ENCODE measurements at regions not wholly inside any gene's neighbourhood (a gene's known extent, or its start where the extent isn't known, plus 50 kb on each side); places are given as distances from the start of the nearest gene placed in this dataset.

GRCh38 chr4:151957153-151957552, 196.3 kb upstream of the GATB start:
- Histone ChIP-seq H3K9me3 (ENCODE audit: low read length) (no peaks in the 10 kb centered on the region), H3K27ac (ENCODE audit: low read depth, low read length) (no peak overlapping the region), H3K27me3 (ENCODE audit: control insufficient read depth in 1 of 2, insufficient read depth in 2 of 2, low read length in 2 of 2) (no peaks in the 10 kb centered on the region), H3K4me1 (ENCODE audit: insufficient read depth, low read length) (no peaks in the 10 kb centered on the region), H3K36me3 (ENCODE audit: insufficient read depth, low read length) (no peaks in the 10 kb centered on the region), H3K9ac (ENCODE audit: low read length) (no peak overlapping the region), H3K4me3 (ENCODE audit: low read depth in 1 of 2, low read length in 2 of 2) (no peak overlapping the region)

- H3K4me1 ChIP-seq (ENCODE audit: insufficient read depth, low read length), result no peaks in the 10 kb centered on the region
- no peaks in the 10 kb centered on the region for H3K27me3 ChIP-seq (ENCODE audit: control insufficient read depth in 1 of 2, insufficient read depth in 2 of 2, low read length in 2 of 2)
- no peak overlapping the region for H3K9ac ChIP-seq (ENCODE audit: low read length)
- no peaks in the 10 kb centered on the region for H3K36me3 ChIP-seq (ENCODE audit: insufficient read depth, low read length)
- no peaks in the 10 kb centered on the region for H3K9me3 ChIP-seq (ENCODE audit: low read length)
- no peak overlapping the region for H3K4me3 ChIP-seq (ENCODE audit: low read depth in 1 of 2, low read length in 2 of 2)
- no peak overlapping the region for H3K27ac ChIP-seq (ENCODE audit: low read depth, low read length)
These were observed 195.0 kb upstream of the GATB start for GRCh38 chr4:151955721-151956380.

- Histone ChIP-seq H3K27ac (ENCODE audit: low read depth, low read length) (no peak overlapping the region), H3K4me1 (ENCODE audit: insufficient read depth, low read length) (no peaks in the 10 kb centered on the region), H3K4me3 (ENCODE audit: low read depth in 1 of 2, low read length in 2 of 2) (no peak overlapping the region), H3K36me3 (ENCODE audit: insufficient read depth, low read length) (no peaks in the 10 kb centered on the region), H3K9me3 (ENCODE audit: low read length) (no peaks in the 10 kb centered on the region), H3K9ac (ENCODE audit: low read length) (no peak overlapping the region), H3K27me3 (ENCODE audit: control insufficient read depth in 1 of 2, insufficient read depth in 2 of 2, low read length in 2 of 2) (no peaks in the 10 kb centered on the region)
These were observed 193.1 kb upstream of the GATB start for GRCh38 chr4:151953795-151954372.

- Histone ChIP-seq H3K9ac (ENCODE audit: low read length) (no peak overlapping the region), H3K36me3 (ENCODE audit: insufficient read depth, low read length) (no peaks in the 10 kb centered on the region), H3K27me3 (ENCODE audit: control insufficient read depth in 1 of 2, insufficient read depth in 2 of 2, low read length in 2 of 2) (no peaks in the 10 kb centered on the region), H3K9me3 (ENCODE audit: low read length) (no peaks in the 10 kb centered on the region), H3K4me1 (ENCODE audit: insufficient read depth, low read length) (no peaks in the 10 kb centered on the region), H3K4me3 (ENCODE audit: low read depth in 1 of 2, low read length in 2 of 2) (no peak overlapping the region), H3K27ac (ENCODE audit: low read depth, low read length) (no peak overlapping the region)
These were observed 192.5 kb upstream of the GATB start for GRCh38 chr4:151953312-151953711.

GRCh38 chr4:151952711-151953254, 192.0 kb upstream of the GATB start:
- H3K9ac ChIP-seq (ENCODE audit: low read length), result no peak overlapping the region
- H3K36me3 ChIP-seq (ENCODE audit: insufficient read depth, low read length), result no peaks in the 10 kb centered on the region
- no peaks in the 10 kb centered on the region for H3K4me1 ChIP-seq (ENCODE audit: insufficient read depth, low read length)
- no peak overlapping the region for H3K27ac ChIP-seq (ENCODE audit: low read depth, low read length)
- no peaks in the 10 kb centered on the region for H3K27me3 ChIP-seq (ENCODE audit: control insufficient read depth in 1 of 2, insufficient read depth in 2 of 2, low read length in 2 of 2)
- no peaks in the 10 kb centered on the region for H3K9me3 ChIP-seq (ENCODE audit: low read length)
- H3K4me3 ChIP-seq (ENCODE audit: low read depth in 1 of 2, low read length in 2 of 2), result no peak overlapping the region

- Histone ChIP-seq H3K36me3 (ENCODE audit: insufficient read depth, low read length) (no peaks in the 10 kb centered on the region), H3K27ac (ENCODE audit: low read depth, low read length) (no peak overlapping the region), H3K27me3 (ENCODE audit: control insufficient read depth in 1 of 2, insufficient read depth in 2 of 2, low read length in 2 of 2) (no peaks in the 10 kb centered on the region), H3K4me3 (ENCODE audit: low read depth in 1 of 2, low read length in 2 of 2) (no peak overlapping the region), H3K4me1 (ENCODE audit: insufficient read depth, low read length) (no peaks in the 10 kb centered on the region), H3K9me3 (ENCODE audit: low read length) (no peaks in the 10 kb centered on the region), H3K9ac (ENCODE audit: low read length) (no peak overlapping the region)
These were observed 191.3 kb upstream of the GATB start for GRCh38 chr4:151952137-151952536.

GRCh38 chr4:151951671-151952050, 190.9 kb upstream of the GATB start:
- no peaks in the 10 kb centered on the region for H3K9me3 ChIP-seq (ENCODE audit: low read length)
- no peak overlapping the region for H3K4me3 ChIP-seq (ENCODE audit: low read depth in 1 of 2, low read length in 2 of 2)
- H3K4me1 ChIP-seq (ENCODE audit: insufficient read depth, low read length), result no peaks in the 10 kb centered on the region
- no peaks in the 10 kb centered on the region for H3K36me3 ChIP-seq (ENCODE audit: insufficient read depth, low read length)
- no peaks in the 10 kb centered on the region for H3K27me3 ChIP-seq (ENCODE audit: control insufficient read depth in 1 of 2, insufficient read depth in 2 of 2, low read length in 2 of 2)
- no peak overlapping the region for H3K27ac ChIP-seq (ENCODE audit: low read depth, low read length)
- no peak overlapping the region for H3K9ac ChIP-seq (ENCODE audit: low read length)

GRCh38 chr4:151950993-151951670, 190.3 kb upstream of the GATB start:
- no peak overlapping the region for H3K27ac ChIP-seq (ENCODE audit: low read depth, low read length)
- H3K9me3 ChIP-seq (ENCODE audit: low read length), result no peaks in the 10 kb centered on the region
- H3K36me3 ChIP-seq (ENCODE audit: insufficient read depth, low read length), result no peaks in the 10 kb centered on the region

GRCh38 chr4:151948351-151949016, 187.7 kb upstream of the GATB start:
- no peaks in the 10 kb centered on the region for H3K36me3 ChIP-seq (ENCODE audit: insufficient read depth, low read length)
- H3K27me3 ChIP-seq (ENCODE audit: control insufficient read depth in 1 of 2, insufficient read depth in 2 of 2, low read length in 2 of 2), result no peaks in the 10 kb centered on the region
- no peaks in the 10 kb centered on the region for H3K9me3 ChIP-seq (ENCODE audit: low read length)
- no peak overlapping the region for H3K4me3 ChIP-seq (ENCODE audit: low read depth in 1 of 2, low read length in 2 of 2)
- no peak overlapping the region for H3K9ac ChIP-seq (ENCODE audit: low read length)
- H3K4me1 ChIP-seq (ENCODE audit: insufficient read depth, low read length), result no peaks in the 10 kb centered on the region
- no peak overlapping the region for H3K27ac ChIP-seq (ENCODE audit: low read depth, low read length)

More at GRCh38 chr4:151950993-151951670, 190.3 kb upstream of the GATB start:
- no peak overlapping the region for H3K9ac ChIP-seq (ENCODE audit: low read length)
- H3K27me3 ChIP-seq (ENCODE audit: control insufficient read depth in 1 of 2, insufficient read depth in 2 of 2, low read length in 2 of 2), result no peaks in the 10 kb centered on the region
- H3K4me1 ChIP-seq (ENCODE audit: insufficient read depth, low read length), result no peaks in the 10 kb centered on the region
- H3K4me3 ChIP-seq (ENCODE audit: low read depth in 1 of 2, low read length in 2 of 2), result no peak overlapping the region

GRCh38 chr4:151946718-151947117, 185.9 kb upstream of the GATB start:
- H3K27me3 ChIP-seq (ENCODE audit: control insufficient read depth in 1 of 2, insufficient read depth in 2 of 2, low read length in 2 of 2), result no peaks in the 10 kb centered on the region
- H3K4me1 ChIP-seq (ENCODE audit: insufficient read depth, low read length), result no peaks in the 10 kb centered on the region
- no peak overlapping the region for H3K4me3 ChIP-seq (ENCODE audit: low read depth in 1 of 2, low read length in 2 of 2)
- H3K9ac ChIP-seq (ENCODE audit: low read length), result no peak overlapping the region
- no peaks in the 10 kb centered on the region for H3K9me3 ChIP-seq (ENCODE audit: low read length)
- no peaks in the 10 kb centered on the region for H3K36me3 ChIP-seq (ENCODE audit: insufficient read depth, low read length)
- H3K27ac ChIP-seq (ENCODE audit: low read depth, low read length), result no peak overlapping the region

- Histone ChIP-seq H3K4me3 (ENCODE audit: low read depth in 1 of 2, low read length in 2 of 2) (no peak overlapping the region), H3K9me3 (ENCODE audit: low read length) (no peaks in the 10 kb centered on the region), H3K27ac (ENCODE audit: low read depth, low read length) (no peak overlapping the region), H3K36me3 (ENCODE audit: insufficient read depth, low read length) (no peaks in the 10 kb centered on the region), H3K9ac (ENCODE audit: low read length) (no peak overlapping the region), H3K27me3 (ENCODE audit: control insufficient read depth in 1 of 2, insufficient read depth in 2 of 2, low read length in 2 of 2) (no peaks in the 10 kb centered on the region), H3K4me1 (ENCODE audit: insufficient read depth, low read length) (no peaks in the 10 kb centered on the region)
These were observed 182.2 kb upstream of the GATB start for GRCh38 chr4:151942971-151943370.
